GOT3 (cell line): ENCODE measurements at regions not wholly inside any gene's neighbourhood (a gene's known extent, or its start where the extent isn't known, plus 50 kb on each side); places are given as distances from the start of the nearest gene placed in this dataset.
A peak's percentile ranks its signal among the peaks of the same experiment; 100 is the strongest.

Experiments used
- DNase-seq: peaks from one replicate; lab custom pipeline; 2025; ENCODE audit warnings: mixed read lengths; lab: John Stamatoyannopoulos, UW

- DNase-seq, result no peak
Observed at GRCh38 chr16:86060381-86061317, 161.7 kb downstream of the IRF8 start.

GRCh38 chr16:86061318-86061695, 162.3 kb downstream of the IRF8 start:
- no peak for DNase-seq

DNA sequence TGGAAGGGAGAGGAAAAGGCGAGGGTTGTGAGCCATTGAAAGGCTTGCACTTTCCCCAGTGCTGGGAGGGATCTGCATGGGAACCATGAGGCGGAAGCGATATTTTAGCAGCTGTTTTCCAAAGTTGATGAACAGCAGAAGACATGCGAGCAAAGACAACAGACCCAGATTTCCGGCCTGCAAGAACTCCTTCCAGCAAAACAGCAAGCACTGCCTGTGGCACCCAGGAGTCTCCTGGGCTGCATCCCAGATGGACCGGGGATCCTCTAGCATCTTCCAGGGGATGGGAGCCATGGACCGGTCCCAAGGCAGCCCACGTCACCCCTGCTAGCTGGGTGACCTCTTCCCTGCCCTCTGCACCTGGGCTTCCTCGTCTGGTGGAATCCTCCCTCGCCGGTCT, 162.8 kb downstream of the IRF8 start:
- DNase-seq, result no peak

DNA sequence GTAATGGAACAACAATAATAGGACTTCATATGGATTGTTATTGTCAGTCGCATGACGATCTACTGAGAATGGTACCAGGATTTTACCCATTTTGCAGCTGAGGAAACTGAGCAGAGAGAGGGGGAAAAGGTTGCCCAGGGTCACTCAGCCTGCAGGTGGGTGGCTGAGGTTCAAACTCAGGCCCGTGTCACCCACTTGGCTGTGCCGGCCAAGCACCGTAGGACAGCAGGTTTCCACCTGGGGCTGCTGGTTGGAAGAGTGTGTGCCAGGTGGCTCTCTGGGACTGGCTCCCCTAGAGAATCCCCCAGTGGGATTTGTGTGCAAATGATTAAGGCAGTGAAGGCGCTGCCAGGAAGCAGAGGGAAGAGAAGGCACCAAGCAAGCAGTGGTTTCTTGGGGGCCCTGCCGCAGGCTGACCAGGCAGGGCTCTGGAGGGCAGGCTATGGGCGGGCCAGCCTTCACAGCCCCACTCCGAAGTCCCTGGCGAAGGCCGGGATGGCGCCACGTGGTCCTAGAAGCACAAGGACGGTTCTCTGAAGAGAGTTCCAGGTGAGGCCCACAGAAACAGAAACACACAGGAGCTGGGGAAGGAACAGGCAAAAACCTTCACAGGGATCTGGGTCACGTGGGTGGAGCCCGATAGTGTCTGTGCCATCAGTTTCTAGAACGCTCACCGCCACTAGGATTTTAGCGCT, 163.5 kb downstream of the IRF8 start:
- no peak for DNase-seq

DNA sequence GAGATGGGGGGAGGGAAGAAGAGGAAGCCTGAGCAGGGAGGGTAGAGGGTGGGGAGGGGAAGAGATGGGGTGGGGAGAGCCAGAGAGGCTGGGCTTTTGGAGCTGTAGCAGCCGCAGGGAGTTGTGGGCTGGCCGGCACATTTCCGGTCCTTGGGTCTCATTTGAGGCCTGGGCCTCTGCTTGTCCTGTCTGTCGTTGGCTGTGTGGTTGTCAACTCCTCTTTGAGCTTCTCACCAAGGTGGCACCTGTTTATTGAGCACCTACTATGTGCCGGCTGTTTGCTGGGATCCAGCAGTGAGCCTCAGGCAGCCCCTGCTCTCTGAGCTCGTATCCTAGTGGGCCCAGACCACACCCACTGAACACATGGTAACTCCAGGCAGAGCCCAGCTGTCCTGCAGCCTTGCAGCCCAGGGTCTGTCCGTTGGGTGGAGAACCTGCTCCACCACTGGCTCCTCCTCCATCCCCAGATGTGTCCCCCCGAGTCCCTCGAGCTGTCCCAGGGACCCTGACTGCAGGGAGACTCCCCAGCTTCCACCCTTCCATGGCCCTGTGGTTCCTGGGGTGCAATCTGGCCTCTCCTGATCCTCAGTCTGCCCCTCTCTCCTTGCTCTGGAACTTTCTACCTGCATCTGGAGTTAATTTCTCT, 164.9 kb downstream of the IRF8 start:
- no peak for DNase-seq

GRCh38 chr16:86064431-86065250, 165.7 kb downstream of the IRF8 start:
- DNase-seq, result no peak

- no peak for DNase-seq
Observed at GRCh38 chr16:86065711-86066110, 166.7 kb downstream of the IRF8 start.

DNA sequence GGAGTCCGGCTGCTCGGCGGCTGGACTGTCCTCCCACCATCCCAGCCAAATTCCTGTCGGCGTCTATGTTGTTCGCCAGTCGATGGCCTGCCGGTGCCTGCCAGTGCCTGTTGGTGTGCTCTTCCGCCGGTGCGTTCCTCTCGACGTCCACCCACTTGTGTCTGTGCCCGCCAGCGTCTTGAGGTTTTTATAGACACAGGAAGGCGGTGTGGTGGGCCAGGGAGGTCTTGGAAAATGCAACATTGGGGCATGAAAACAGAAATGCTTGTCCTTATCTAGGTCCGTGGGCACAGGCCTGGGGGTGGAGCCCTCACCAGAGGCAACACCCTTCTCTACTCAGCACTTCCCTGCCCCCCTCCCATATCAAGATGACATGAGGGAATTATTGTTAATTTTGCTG, 167.8 kb downstream of the IRF8 start:
- DNase-seq, result no peak

DNA sequence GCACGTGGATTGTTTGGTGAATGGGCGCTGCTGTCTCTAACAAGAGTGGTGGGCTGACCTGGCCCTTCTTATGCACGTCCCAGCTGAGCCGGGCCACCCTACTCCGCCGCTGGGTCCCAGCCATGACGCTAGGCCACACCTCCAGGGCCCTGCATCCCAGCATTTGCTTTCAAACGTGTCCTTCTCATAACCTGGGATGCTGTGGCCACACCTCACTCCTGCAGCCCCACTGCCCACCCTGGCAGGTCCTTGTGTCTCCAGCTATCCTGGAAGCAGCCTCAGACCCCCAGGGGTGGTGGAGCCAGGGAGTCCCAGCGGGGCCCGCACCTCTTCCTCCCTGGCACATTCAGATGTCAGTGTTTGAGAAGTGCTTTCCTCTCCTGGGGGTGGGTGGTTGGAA, 168.6 kb downstream of the IRF8 start:
- no peak for DNase-seq

GRCh38 chr16:86067936-86068335, 169.0 kb downstream of the IRF8 start:
- no peak for DNase-seq

- DNase-seq, result no peak
Observed at GRCh38 chr16:86068722-86069121, 169.8 kb downstream of the IRF8 start.

GRCh38 chr16:86069736-86070298, 170.9 kb downstream of the IRF8 start:
- no peak for DNase-seq

DNA sequence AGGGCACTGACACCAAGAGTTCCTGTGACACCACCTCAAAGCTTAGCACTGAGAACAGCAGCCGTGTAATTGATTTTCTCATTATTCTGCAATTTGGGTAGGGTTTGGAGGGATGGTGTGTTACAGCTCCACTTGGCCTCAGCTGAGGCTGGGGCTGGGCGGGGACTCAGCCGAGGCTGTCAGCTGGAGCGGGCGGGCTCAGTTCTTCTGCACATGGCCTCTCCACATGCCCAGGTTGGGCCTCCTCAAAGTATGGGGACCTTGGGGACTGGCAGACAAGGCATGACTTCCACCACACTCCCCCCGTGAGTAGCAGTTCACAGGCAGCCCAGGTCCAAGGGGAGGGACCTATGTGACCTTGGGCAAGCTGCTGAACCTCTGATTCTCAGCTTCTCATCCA, 171.5 kb downstream of the IRF8 start:
- no peak for DNase-seq

DNA sequence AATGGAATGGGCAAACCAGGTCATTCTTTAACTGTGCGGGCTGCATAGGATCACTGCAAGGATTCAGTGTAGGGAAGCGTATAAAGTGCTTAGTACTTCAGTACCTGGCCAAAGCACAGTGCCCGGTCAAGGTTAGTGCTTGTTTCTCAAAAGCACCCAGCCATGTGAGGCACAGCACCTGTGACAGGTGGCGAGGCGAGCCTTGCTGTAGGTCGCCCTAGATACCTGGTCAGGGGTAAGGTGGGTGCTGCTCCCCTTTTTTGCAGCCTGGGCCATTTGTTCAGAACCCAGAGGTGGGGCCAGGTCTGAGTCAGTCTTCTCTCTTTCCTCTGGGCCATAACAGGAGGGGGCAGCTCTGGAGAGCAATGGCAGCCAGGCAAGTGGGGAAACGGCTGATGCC, 172.0 kb downstream of the IRF8 start:
- DNase-seq, result no peak

DNA sequence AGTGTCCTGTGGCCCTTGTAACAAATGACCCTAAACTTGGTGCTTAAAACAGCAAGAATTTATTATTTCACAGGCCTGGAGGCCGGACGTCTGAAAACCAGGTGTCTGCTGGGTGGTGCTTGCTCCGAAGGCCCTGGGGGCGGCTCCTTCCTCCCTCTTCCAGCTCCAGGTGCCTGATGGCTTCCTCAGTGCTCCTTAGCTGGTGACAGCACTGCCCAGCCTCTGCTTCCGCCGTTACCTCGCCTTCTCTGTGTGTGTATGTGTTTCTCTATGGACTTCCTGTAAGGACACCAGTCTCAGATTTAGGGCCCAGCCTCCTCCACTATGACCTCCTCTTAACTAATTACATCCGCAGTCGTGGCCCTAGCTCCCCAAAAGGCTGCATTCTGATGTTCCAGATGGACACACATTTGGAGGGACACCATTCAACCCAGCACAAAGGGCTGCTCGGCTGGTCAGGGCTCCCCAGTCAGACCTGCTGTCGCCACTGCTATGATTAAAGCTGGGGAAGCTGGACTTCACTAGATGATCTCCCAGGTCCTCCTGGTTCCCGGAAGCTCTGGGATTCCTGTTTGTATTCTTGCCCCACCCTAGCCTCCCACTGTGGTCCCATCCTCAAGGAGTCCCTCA, 172.8 kb downstream of the IRF8 start:
- no peak for DNase-seq

DNA sequence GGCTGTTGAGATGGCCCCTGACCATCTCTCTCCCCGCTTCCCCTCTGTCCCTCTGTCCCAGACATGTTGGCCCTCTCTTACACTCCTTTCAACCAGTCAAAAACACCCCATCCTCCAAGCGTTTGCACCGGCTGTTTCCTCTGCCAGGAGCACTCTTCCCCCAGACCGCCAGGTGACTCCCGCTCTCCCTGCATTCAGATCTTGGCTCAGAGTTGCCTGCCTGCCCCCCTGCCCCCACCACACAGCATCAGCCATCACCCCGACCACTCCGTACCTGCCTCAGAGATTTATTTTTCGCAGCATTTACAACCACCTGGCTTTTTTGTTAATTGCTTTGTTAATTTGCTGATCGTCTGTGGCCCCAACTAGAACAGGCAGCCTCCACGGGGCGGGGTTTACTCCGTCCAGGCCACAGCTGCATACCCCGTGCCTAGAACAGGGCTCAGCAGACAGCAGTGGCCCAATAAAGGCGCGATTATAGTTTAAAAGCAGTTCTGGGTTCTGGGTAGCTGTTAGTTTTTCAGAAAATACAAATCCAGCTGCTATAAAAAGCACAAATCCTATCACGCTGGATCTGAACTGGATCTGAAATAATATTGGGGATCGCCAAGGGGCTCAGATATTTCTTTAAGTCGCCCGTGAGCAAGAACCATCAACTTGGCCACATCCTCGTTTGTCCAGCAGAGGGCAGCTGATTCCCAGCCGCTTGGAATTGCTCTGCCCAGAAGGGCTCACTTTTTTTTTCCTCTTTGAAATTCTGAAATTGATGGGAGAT, 173.6 kb downstream of the IRF8 start:
- DNase-seq, result peak; percentile 24

GRCh38 chr16:86073103-86073625, 174.2 kb downstream of the IRF8 start:
- no peak for DNase-seq

- no peak for DNase-seq
Observed at GRCh38 chr16:86073763-86074493, 175.0 kb downstream of the IRF8 start.
